ENCODE measurements at regions not wholly inside any gene's neighbourhood (a gene's known extent, or its start where the extent isn't known, plus 50 kb on each side); places are given as distances from the start of the nearest gene placed in this dataset.

DNA sequence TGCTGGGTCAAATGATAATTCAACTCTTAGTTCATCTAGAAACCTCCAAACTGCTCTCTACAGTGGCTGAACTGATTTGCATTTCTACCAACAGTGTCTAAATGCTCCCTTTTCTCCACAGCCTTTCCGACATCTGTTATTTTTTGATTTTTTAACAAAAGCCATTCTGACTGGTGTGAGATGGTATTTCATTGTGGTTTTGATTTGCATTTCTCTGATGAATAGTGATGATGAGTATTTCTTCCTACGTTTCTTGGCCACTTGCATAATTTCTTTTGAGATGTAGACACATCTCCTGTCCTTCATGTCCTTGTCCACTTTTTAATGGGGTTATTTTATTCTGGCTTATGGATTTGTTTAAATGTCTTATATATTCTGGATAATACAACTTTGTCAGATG is 298.2 kb upstream of the ARSJ start:
- TF ChIP-seq, protein P1, sequence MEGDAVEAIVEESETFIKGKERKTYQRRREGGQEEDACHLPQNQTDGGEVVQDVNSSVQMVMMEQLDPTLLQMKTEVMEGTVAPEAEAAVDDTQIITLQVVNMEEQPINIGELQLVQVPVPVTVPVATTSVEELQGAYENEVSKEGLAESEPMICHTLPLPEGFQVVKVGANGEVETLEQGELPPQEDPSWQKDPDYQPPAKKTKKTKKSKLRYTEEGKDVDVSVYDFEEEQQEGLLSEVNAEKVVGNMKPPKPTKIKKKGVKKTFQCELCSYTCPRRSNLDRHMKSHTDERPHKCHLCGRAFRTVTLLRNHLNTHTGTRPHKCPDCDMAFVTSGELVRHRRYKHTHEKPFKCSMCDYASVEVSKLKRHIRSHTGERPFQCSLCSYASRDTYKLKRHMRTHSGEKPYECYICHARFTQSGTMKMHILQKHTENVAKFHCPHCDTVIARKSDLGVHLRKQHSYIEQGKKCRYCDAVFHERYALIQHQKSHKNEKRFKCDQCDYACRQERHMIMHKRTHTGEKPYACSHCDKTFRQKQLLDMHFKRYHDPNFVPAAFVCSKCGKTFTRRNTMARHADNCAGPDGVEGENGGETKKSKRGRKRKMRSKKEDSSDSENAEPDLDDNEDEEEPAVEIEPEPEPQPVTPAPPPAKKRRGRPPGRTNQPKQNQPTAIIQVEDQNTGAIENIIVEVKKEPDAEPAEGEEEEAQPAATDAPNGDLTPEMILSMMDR (IDR thresholded peaks at IDR 0.05), result no peak
- no peak for TF ChIP-seq EZH2 (IDR thresholded peaks at IDR 0.05; ENCODE audit: borderline replicate concordance, insufficient read depth, low read depth, low read length, poor library complexity, severe bottlenecking)
- ChIA-PET CTCF (no interaction called here), POLR2A (no interaction called here)
- Histone ChIP-seq H3K4me1 (ENCODE audit: control insufficient read depth in 2 of 2, insufficient read depth in 2 of 2, low read length in 2 of 2) (peaks cover 0 to 5% of the 10 kb centered on the region in 2 donors), H3K4me2 (replicated peaks; ENCODE audit: low read depth, low read length, poor library complexity, severe bottlenecking) (no peak overlapping the region), H4K20me1 (ENCODE audit: control insufficient read depth, insufficient read depth, low read length, poor library complexity, severe bottlenecking) (no peaks in the 10 kb centered on the region), H3K9me3 (ENCODE audit: control extremely low read depth in 1 of 3, control insufficient read depth in 2 of 3, insufficient read depth in 1 of 3, low read length in 2 of 3) (no peaks in the 10 kb centered on the region), H3K4me3 (ENCODE audit: control extremely low read depth in 1 of 5, extremely low read depth in 1 of 5, insufficient read depth in 1 of 5, low read depth in 2 of 5, low read length in 4 of 5) (no peak overlapping the region), H2AFZ (ENCODE audit: insufficient read depth, low read depth, low read length, poor library complexity, severe bottlenecking) (no peak overlapping the region), H3K27me3 (replicated peaks in 1 of 4; ENCODE audit: control extremely low read depth in 1 of 4, control insufficient read depth in 3 of 4, insufficient read depth in 4 of 4, low read length in 3 of 4) (no peaks in the 10 kb centered on the region), H3K79me2 (ENCODE audit: control insufficient read depth, insufficient read depth, low read length) (no peaks in the 10 kb centered on the region), H3K9ac (ENCODE audit: low read length) (no peak overlapping the region), H3K36me3 (replicated peaks in 1 of 2; ENCODE audit: control extremely low read depth in 1 of 2, control insufficient read depth in 1 of 2, extremely low read depth in 1 of 2, insufficient read depth in 2 of 2, low read length in 1 of 2) (no peaks in the 10 kb centered on the region), H3K27ac (ENCODE audit: low read length in 2 of 2) (no peak overlapping the region)
- no CpG with 5 or more reads among the region's 2 CpGs for WGBS (ENCODE audit: insufficient coverage)
- H3K9me3 Mint-ChIP-seq (ENCODE audit: insufficient read depth), result no peaks in the 10 kb centered on the region
- no peak overlapping the region for H3K27ac Mint-ChIP-seq
- intact Hi-C loops (cut with micrococcal nuclease), result no loop called here
- ATAC-seq (ENCODE audit: low read depth) (no peak), DNase-seq (no peak)
- H3K4me1 Mint-ChIP-seq, result peaks cover 4% of the 10 kb centered on the region
- peaks cover 5% of the 10 kb centered on the region for H3K27me3 Mint-ChIP-seq
- H3K4me3 Mint-ChIP-seq, result no peak overlapping the region

DNA sequence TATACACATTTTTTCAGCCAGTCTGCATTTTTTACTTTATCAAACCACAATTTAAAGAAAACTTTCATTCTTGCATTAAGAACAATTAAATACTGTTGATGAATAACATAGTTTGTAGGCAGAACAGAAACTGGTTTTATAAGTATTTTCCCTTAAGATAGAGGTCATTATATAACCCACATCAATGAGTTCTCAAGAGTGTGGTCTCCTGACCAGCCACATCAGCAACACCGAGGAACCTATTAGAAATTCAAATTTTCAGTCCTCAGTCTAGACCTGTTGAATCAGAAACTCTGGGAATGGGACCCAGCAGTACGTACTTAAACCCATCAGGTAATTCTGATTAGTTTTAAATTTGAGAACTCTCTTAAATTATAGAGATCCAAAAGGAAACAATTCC is 299.6 kb upstream of the ARSJ start:
- intact Hi-C loops (cut with micrococcal nuclease), result no loop called here

More for the DNA sequence above, 299.6 kb upstream of the ARSJ start:
- DNase-seq (no peak), ATAC-seq (ENCODE audit: low read depth) (no peak)
- no peak overlapping the region for H3K27ac Mint-ChIP-seq
- Histone ChIP-seq H3K4me3 (ENCODE audit: control extremely low read depth in 1 of 5, extremely low read depth in 1 of 5, insufficient read depth in 1 of 5, low read depth in 2 of 5, low read length in 4 of 5) (no peak overlapping the region), H3K27me3 (replicated peaks in 1 of 4; ENCODE audit: control extremely low read depth in 1 of 4, control insufficient read depth in 3 of 4, insufficient read depth in 4 of 4, low read length in 3 of 4) (no peaks in the 10 kb centered on the region), H4K20me1 (ENCODE audit: control insufficient read depth, insufficient read depth, low read length, poor library complexity, severe bottlenecking) (no peaks in the 10 kb centered on the region), H3K9me3 (ENCODE audit: control extremely low read depth in 1 of 3, control insufficient read depth in 2 of 3, insufficient read depth in 1 of 3, low read length in 2 of 3) (no peaks in the 10 kb centered on the region), H2AFZ (ENCODE audit: insufficient read depth, low read depth, low read length, poor library complexity, severe bottlenecking) (no peak overlapping the region), H3K4me2 (replicated peaks; ENCODE audit: low read depth, low read length, poor library complexity, severe bottlenecking) (no peak overlapping the region), H3K4me1 (ENCODE audit: control insufficient read depth in 2 of 2, insufficient read depth in 2 of 2, low read length in 2 of 2) (peaks cover 0 to 12% of the 10 kb centered on the region in 2 donors), H3K9ac (ENCODE audit: low read length) (no peak overlapping the region), H3K27ac (ENCODE audit: low read length in 2 of 2) (no peak overlapping the region), H3K36me3 (replicated peaks in 1 of 2; ENCODE audit: control extremely low read depth in 1 of 2, control insufficient read depth in 1 of 2, extremely low read depth in 1 of 2, insufficient read depth in 2 of 2, low read length in 1 of 2) (no peaks in the 10 kb centered on the region), H3K79me2 (ENCODE audit: control insufficient read depth, insufficient read depth, low read length) (no peaks in the 10 kb centered on the region)
- no peak overlapping the region for H3K4me3 Mint-ChIP-seq
- H3K27me3 Mint-ChIP-seq, result peaks cover 5% of the 10 kb centered on the region
- TF ChIP-seq, protein P1 (IDR thresholded peaks at IDR 0.05), result no peak
- TF ChIP-seq EZH2 (IDR thresholded peaks at IDR 0.05; ENCODE audit: borderline replicate concordance, insufficient read depth, low read depth, low read length, poor library complexity, severe bottlenecking), result no peak
- peaks cover 12% of the 10 kb centered on the region for H3K4me1 Mint-ChIP-seq
- H3K9me3 Mint-ChIP-seq (ENCODE audit: insufficient read depth), result no peaks in the 10 kb centered on the region
- ChIA-PET POLR2A (no interaction called here), CTCF (no interaction called here)
- WGBS (ENCODE audit: insufficient coverage), result no CpG with 5 or more reads among the region's 2 CpGs
